ENCODE measurements at regions not wholly inside any gene's neighbourhood (a gene's known extent, or its start where the extent isn't known, plus 50 kb on each side); places are given as distances from the start of the nearest gene placed in this dataset.

DNA sequence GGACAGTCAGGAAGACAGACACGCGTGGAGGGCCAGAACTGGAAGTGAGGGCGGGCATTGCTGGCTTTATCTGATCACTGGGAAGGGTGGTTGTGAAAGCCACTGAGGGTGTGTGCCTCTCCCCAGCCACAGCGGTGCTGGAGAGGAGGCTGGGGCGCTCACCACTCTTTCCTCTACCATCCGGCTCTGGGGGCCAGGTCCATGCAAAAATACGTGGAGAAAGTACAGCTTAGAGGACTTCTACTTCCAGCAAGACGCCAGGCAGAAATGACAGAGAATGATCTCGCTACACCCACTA lies 148.8 kb upstream of the RPS6KA2 start:
- Histone ChIP-seq H3K4me3 (ENCODE audit: low read length in 3 of 3) (no peak overlapping the region), H3K36me3 (ENCODE audit: control insufficient read depth in 2 of 3, insufficient read depth in 3 of 3, low read length in 3 of 3) (no peaks in the 10 kb centered on the region), H3K4me1 (ENCODE audit: control insufficient read depth in 2 of 3, insufficient read depth in 2 of 3, low read depth in 1 of 3, low read length in 3 of 3) (no peaks in the 10 kb centered on the region), H3K9me3 (ENCODE audit: control insufficient read depth in 2 of 3, insufficient read depth in 1 of 3, low read length in 3 of 3) (no peaks in the 10 kb centered on the region), H3K9ac (ENCODE audit: low read length in 3 of 3) (no peak overlapping the region), H3K27ac (ENCODE audit: low read depth in 2 of 2, low read length in 2 of 2) (no peak overlapping the region), H3K27me3 (ENCODE audit: control insufficient read depth, insufficient read depth, low read length) (no peaks in the 10 kb centered on the region)
- no peak for FAIRE-seq
- TF ChIP-seq, protein P1, sequence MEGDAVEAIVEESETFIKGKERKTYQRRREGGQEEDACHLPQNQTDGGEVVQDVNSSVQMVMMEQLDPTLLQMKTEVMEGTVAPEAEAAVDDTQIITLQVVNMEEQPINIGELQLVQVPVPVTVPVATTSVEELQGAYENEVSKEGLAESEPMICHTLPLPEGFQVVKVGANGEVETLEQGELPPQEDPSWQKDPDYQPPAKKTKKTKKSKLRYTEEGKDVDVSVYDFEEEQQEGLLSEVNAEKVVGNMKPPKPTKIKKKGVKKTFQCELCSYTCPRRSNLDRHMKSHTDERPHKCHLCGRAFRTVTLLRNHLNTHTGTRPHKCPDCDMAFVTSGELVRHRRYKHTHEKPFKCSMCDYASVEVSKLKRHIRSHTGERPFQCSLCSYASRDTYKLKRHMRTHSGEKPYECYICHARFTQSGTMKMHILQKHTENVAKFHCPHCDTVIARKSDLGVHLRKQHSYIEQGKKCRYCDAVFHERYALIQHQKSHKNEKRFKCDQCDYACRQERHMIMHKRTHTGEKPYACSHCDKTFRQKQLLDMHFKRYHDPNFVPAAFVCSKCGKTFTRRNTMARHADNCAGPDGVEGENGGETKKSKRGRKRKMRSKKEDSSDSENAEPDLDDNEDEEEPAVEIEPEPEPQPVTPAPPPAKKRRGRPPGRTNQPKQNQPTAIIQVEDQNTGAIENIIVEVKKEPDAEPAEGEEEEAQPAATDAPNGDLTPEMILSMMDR (IDR thresholded peaks at IDR 0.05; ENCODE audit: borderline replicate concordance, extremely low read depth, insufficient read depth), result no peak
- DNase-seq, result no peak
- intact Hi-C loops (cut with DNase I), result loop anchor here (10.0 kb wide), 1 partner anchor 369 kb away; no protein-coding TSS in a partner anchor

DNA sequence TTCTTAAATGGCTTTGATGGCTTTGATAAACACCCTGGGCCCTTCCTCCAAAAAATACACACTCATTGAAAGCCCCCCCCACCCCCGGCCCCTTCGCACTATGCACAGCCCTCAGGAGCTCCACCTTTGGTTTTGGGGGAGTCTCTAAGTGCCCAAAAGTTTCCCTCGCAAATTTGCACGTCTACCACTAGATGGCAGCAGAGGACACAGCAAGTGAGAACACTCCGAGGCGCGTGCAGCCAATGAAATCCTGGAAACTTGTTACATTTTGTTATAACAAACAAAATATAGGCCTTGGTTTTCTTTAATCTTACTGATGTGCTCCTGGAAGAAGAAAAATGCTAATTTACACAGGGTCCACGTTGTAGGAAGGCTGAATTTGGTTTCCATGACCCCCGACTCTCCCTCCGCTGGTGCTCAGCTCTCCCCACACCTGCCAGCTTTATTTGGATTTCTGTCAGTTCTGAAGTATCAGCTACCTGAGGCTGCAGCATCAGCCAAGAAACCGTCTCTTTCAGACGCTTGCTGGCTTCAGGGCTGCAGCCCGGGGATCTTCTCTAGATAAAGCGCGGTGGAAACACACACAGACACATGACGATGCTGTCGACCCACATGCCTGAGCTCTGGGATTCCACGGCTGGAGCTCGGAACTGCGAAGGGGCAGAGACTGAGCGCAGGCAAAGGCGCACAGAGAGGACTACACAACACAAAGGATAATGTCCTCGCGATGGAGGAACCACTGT lies 148.3 kb upstream of the RPS6KA2 start:
- H3K9me3 ChIP-seq (ENCODE audit: control insufficient read depth in 2 of 3, insufficient read depth in 1 of 3, low read length in 3 of 3), result no peaks in the 10 kb centered on the region
- no peak overlapping the region for H3K27ac ChIP-seq (ENCODE audit: low read depth in 2 of 2, low read length in 2 of 2)
- TF ChIP-seq, protein P1 (IDR thresholded peaks at IDR 0.05; ENCODE audit: borderline replicate concordance, extremely low read depth, insufficient read depth), result peak; percentile 90
- no peaks in the 10 kb centered on the region for H3K27me3 ChIP-seq (ENCODE audit: control insufficient read depth, insufficient read depth, low read length)
- intact Hi-C loops (cut with DNase I), result loop anchor here (10.0 kb wide), 1 partner anchor 369 kb away; no protein-coding TSS in a partner anchor
- DNase-seq, result peak in 4 of 5 donors; percentile 62 to 91 (median 73)
- no peak overlapping the region for H3K4me3 ChIP-seq (ENCODE audit: low read length in 3 of 3)
- FAIRE-seq, result no peak
- no peak overlapping the region for H3K9ac ChIP-seq (ENCODE audit: low read length in 3 of 3)
- no peaks in the 10 kb centered on the region for H3K36me3 ChIP-seq (ENCODE audit: control insufficient read depth in 2 of 3, insufficient read depth in 3 of 3, low read length in 3 of 3)
- no peaks in the 10 kb centered on the region for H3K4me1 ChIP-seq (ENCODE audit: control insufficient read depth in 2 of 3, insufficient read depth in 2 of 3, low read depth in 1 of 3, low read length in 3 of 3)

DNA sequence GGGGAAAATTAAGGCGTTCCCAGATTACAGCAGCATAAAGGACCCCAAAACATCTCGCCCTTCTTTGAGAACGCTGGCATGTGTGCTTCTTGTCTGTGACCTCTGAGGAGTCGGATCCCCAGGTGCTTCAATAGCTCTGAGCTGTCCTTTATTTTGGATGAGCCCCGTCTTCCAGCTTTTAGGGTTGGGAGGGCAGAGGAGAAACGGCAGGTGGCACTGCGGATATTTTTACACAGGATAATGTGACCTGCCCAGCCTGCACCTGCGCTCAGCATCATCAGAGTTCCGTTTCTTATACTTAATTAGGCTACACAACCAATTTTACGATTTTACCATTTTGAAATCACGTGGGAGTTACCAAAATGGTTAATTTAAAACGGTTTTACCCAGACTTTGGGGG lies 147.7 kb upstream of the RPS6KA2 start:
- TF ChIP-seq, protein P1 (IDR thresholded peaks at IDR 0.05; ENCODE audit: borderline replicate concordance, extremely low read depth, insufficient read depth), result no peak
- no peak overlapping the region for H3K27ac ChIP-seq (ENCODE audit: low read depth in 2 of 2, low read length in 2 of 2)
- H3K27me3 ChIP-seq (ENCODE audit: control insufficient read depth, insufficient read depth, low read length), result no peaks in the 10 kb centered on the region
- FAIRE-seq, result no peak
- no peak overlapping the region for H3K9ac ChIP-seq (ENCODE audit: low read length in 3 of 3)
- no peak overlapping the region for H3K4me3 ChIP-seq (ENCODE audit: low read length in 3 of 3)
- H3K9me3 ChIP-seq (ENCODE audit: control insufficient read depth in 2 of 3, insufficient read depth in 1 of 3, low read length in 3 of 3), result no peaks in the 10 kb centered on the region
- H3K36me3 ChIP-seq (ENCODE audit: control insufficient read depth in 2 of 3, insufficient read depth in 3 of 3, low read length in 3 of 3), result no peaks in the 10 kb centered on the region
- DNase-seq, result no peak
- intact Hi-C loops (cut with DNase I), result loop anchor here (10.0 kb wide), 1 partner anchor 370 kb away; no protein-coding TSS in a partner anchor
- H3K4me1 ChIP-seq (ENCODE audit: control insufficient read depth in 2 of 3, insufficient read depth in 2 of 3, low read depth in 1 of 3, low read length in 3 of 3), result no peaks in the 10 kb centered on the region

Data from kidney (tissue), 13 donors.